ENCODE measurements at regions not wholly inside any gene's neighbourhood (a gene's known extent, or its start where the extent isn't known, plus 50 kb on each side); places are given as distances from the start of the nearest gene placed in this dataset.
"Not testable (repeated sequence)": the region's sequence is repeated elsewhere in the genome, so short reads cannot be mapped to it uniquely, and the experiment has no call there.

DNA sequence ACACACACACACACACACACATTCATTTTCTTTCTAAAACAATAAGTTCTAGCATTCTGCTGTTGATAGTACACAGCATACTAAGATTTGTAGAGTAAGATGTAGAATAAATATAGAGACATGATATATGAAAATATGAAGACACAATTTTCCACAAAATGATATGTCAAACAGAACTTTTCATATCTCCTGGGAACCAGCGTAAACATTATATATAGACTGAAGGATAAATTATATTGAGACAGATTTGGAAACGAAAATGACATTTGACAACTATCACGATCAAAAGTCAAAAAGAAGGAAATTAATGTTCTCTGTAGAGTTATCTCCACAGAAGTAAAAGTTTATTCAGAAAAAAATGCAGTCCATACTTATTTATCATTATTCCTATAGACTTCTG, 1605.7 kb upstream of the SLC10A2 start:
- no peak for DNase-seq

- DNase-seq, result no peak
Measured at GRCh38 chr13:104657196-104657595, 1591.0 kb upstream of the SLC10A2 start.

- DNase-seq, result no peak
Measured at GRCh38 chr13:104650431-104650830, 1584.2 kb upstream of the SLC10A2 start.

- no peak for DNase-seq
Measured at GRCh38 chr13:104648291-104648690, 1582.1 kb upstream of the SLC10A2 start.

DNA sequence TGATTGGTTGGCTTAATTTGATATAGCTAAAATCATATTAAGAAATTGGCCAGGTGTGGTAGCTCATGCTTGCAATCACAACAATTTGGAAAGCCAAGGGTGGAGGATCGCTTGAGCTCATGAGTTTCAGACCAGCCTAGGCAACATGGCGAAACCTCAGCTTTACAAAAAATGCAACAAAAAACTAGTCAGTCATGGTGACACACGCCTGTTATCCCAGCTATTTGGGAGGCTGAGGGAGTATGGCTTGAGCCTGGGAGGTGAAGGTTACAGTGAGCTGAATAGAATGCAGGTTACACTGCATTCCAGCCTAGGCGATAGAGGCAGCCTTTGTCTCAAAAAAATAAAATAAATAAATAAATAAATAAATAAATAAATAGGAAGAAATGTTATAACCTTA, 1579.6 kb upstream of the SLC10A2 start:
- DNase-seq, result no peak

- no peak for DNase-seq
Measured at GRCh38 chr13:104641309-104641708, 1575.1 kb upstream of the SLC10A2 start.

GRCh38 chr13:104635879-104636278, 1569.7 kb upstream of the SLC10A2 start:
- DNase-seq, result no peak

DNA sequence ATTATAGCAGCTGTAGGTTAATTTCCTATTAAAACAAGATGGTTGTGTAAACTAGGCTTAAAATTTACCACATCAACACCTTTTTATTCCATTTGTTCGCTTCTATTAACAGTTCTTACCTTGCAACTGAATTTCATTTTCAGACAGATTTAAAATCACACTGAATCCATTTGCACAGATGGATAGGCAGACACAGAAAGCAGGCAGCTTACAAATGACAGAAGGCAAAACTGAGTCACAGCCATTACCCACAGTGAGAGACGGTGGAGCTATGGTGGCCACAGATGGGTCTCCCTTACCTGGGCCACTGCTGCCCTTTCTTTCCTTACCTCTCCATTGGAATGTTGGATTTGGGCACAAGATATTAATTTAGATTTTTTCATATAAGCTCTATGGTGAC, 1567.8 kb upstream of the SLC10A2 start:
- DNase-seq, result no peak

DNA sequence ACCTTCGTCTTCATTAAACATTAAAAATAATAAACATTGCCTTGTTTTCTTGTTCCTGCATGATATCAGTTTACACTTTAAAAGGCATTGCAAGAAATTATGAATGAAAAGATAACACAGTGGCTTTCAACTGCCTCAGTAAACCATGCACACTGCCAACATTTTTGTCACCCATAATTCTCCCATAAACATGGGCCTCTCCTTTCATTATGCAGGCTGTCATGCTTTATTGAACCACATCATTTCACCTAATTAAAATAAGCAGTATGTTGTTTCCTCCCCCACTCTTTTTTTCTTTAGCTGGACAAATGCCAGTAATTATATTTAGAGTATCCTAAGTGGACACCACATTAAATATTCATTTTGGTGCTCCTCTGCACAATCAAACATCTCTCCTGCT, 1566.5 kb upstream of the SLC10A2 start:
- DNase-seq, result no peak

- no peak for DNase-seq
Measured at GRCh38 chr13:104625201-104625600, 1559.0 kb upstream of the SLC10A2 start.

- DNase-seq, result no peak
Measured at GRCh38 chr13:104616990-104617389, 1550.8 kb upstream of the SLC10A2 start.

- DNase-seq, result no peak
Measured at GRCh38 chr13:104614361-104615145, 1548.3 kb upstream of the SLC10A2 start.

GRCh38 chr13:104608331-104608730, 1542.1 kb upstream of the SLC10A2 start:
- DNase-seq, result no peak

DNA sequence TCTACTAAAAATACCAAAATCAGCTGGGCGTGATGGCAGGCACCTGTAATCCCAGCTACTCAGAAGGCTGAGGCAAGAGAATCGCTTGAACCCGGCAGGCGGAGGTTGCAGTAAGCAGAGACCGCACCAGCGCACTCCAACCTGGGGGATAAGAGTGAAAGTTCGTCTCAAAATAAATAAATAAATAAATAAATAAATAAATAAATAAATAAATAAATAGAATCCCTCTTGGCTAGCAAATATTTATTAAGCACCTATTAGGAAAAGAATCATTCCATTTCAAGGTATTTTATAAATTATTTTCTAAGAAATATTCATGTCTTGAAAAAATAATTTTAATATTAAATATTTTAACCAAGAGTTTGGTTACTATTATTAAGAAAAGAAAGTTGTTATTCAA, 1539.2 kb upstream of the SLC10A2 start:
- not testable (repeated sequence) for DNase-seq

DNA sequence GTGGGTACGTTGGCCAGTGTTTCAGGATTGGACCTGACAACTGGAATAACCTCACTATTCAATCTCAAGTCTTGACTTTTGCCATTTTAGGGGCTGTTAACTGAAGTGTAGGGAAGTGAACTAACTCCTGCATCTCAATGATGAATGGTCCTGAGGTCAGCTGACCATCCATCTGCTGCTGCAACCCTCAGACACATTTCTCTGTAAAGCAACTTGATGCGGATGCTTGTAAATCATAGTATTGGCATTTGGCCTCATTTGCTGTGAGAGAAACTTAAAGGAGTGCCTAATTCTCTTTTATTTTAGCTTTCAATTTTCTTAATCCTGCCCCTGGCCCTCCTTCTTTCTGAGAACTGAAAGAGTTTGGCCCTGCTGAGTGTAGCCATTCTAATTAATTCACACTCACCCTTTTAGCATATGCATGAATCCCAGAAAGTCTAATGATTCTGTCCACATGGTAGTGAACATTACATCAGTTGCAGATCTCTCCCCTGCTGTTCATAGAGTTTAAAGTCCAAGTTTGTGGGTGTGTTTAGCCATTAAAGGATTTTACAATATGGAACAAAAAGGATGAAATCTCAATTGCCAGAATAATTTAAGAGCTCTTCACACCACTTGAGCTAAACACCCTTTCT, 1531.4 kb upstream of the SLC10A2 start:
- no peak for DNase-seq

GRCh38 chr13:104595511-104595910, 1529.3 kb upstream of the SLC10A2 start:
- no peak for DNase-seq

DNA sequence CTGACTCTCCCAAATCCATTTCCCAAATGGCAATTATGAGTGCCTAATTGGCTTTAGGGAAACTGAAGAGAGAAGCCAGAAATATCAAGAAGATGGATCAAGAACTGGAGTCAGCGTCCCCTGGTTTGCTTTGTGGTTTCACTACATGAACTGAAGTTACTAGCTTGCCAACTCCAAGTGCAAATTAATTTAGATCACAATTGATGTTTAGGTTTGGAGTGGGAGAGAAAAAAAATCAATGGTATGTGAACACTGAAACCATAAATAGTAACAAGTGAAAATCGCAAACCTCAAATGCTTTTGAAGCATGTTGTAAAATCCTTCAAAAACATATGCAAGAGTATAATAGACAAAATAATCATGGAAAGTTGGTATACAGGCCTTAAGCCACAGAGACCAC, 1528.6 kb upstream of the SLC10A2 start:
- DNase-seq, result no peak

DNA sequence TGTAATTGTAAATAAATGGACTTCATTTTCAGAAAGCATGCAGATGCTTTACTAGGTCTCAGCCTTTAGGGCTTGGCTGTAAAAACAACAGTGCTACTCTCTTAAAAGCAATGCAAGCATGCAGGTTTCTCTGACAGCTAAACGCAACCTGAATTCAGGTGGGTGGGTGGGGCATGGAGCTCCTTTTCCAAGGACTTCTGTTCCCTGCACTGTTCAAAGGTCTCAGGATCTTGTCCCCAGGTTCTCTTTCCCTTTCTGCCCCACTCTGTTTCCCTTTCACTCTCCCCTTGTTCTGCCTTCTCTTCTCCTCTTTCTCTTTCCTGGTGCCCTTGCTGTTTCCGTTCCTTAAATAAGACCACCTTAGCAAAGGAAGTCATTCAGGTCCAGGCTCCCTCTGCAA, 1527.5 kb upstream of the SLC10A2 start:
- no peak for DNase-seq

GRCh38 chr13:104593251-104593576, 1527.0 kb upstream of the SLC10A2 start:
- DNase-seq, result no peak

DNA sequence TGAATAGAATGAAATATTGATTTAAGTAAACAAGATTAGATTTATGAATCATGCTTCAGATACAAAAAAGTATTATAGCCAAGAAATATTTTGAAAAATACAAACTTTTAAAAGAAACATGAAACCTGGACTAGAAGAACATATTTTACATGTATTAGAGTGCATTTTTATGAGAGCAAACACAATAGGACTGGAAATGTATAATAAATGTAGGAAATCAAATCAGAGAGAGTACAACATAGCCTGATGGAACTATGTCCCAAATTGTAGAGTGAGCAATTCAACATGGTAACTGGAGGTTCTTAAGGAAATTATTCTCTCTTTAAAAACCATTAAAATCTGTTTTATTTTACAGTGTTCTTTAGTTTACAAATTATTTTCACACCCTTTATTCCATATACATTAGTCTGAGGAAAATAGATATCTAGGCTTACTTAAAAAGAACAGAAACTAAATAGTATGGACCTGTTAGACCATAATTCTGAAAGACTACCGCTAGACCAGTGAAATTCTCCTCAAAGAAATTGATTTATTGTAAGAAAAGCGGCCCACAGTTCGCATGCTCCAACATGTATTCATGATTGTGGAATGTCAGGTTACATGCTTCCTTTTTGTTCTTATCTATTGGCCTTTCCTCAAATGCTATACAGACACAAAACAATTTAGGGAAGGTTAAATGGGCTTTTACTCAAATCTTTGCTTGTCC, 1526.5 kb upstream of the SLC10A2 start:
- DNase-seq, result no peak

DNA sequence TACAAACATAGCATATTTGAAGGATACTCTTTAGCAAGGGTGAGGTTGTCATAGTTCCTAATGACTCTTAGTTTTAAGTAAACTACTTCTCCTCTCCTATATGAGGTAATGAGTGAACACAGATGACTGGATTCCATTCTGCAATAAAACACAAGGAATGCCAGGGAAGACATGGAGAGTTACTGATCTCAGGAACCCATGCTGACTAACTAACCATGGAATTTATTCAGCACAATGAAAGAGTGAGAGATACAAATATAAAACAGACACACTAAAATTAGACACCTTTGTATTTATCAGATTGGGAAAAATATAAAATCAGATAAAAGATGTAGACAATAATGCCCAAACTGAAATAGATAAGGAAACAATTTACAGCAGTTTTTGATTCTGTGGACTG, 1525.9 kb upstream of the SLC10A2 start:
- no peak for DNase-seq

- DNase-seq, result peak; percentile 31
Measured at GRCh38 chr13:104586051-104586746, 1520.0 kb upstream of the SLC10A2 start.

DNA sequence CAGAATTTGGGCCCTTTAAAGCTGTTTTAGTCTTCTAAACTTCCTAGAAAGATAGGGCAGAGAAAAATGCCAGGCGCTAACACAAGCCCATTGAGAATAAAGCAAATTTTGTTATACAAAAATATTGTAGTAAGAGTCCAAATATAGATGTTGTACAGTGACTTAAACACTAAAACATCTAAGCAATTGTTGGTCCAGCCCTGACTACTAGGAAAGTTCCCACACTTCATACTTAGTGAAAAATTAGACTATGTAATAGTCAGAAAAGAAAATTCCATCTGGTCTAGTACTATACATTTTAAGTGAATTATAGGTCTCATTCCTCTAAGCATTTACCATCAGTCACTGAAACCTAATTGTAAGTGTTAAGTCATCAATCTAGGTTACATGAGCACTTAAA, 1518.3 kb upstream of the SLC10A2 start:
- DNase-seq, result no peak

- DNase-seq, result no peak
Measured at GRCh38 chr13:104580931-104581330, 1514.7 kb upstream of the SLC10A2 start.

Measured in femur (tissue), 1 donor.